GM18498 (cell line): ENCODE measurements at regions not wholly inside any gene's neighbourhood (a gene's known extent, or its start where the extent isn't known, plus 50 kb on each side); places are given as distances from the start of the nearest gene placed in this dataset.
A peak's percentile ranks its signal among the peaks of the same experiment; 100 is the strongest.

Experiments
- ATAC-seq: cut with Tn5 transposase; IDR thresholded peaks from one replicate; pipeline ENCODE4 v1.9.1; 2021; ENCODE audit warnings: mild to moderate bottlenecking, moderate library complexity; ENCODE audit not compliant: unreplicated experiment

GRCh38 chr6:16857969-16858592 lies 96.8 kb upstream of the ATXN1 start:
- no peak for ATAC-seq

- peak; percentile 67 for ATAC-seq
Observed at GRCh38 chr6:16855460-16855859, 94.2 kb upstream of the ATXN1 start.

GRCh38 chr6:16854986-16855385 lies 93.7 kb upstream of the ATXN1 start:
- peak; percentile 85 for ATAC-seq

GRCh38 chr6:16852671-16853070 lies 91.4 kb upstream of the ATXN1 start:
- ATAC-seq: no peak

GRCh38 chr6:16851758-16852157 lies 90.5 kb upstream of the ATXN1 start:
- peak; percentile 38 for ATAC-seq

- no peak for ATAC-seq
Observed at GRCh38 chr6:16851044-16851540, 89.8 kb upstream of the ATXN1 start.

GRCh38 chr6:16850681-16851026 lies 89.4 kb upstream of the ATXN1 start:
- no peak for ATAC-seq

GRCh38 chr6:16849988-16850680 lies 88.9 kb upstream of the ATXN1 start:
- no peak for ATAC-seq

- ATAC-seq: no peak
Observed at GRCh38 chr6:16849280-16849987, 88.2 kb upstream of the ATXN1 start.

GRCh38 chr6:16846399-16846778 lies 85.1 kb upstream of the ATXN1 start:
- no peak for ATAC-seq

GRCh38 chr6:16844183-16844582 lies 82.9 kb upstream of the ATXN1 start:
- ATAC-seq: no peak

GRCh38 chr6:16842676-16843075 lies 81.4 kb upstream of the ATXN1 start:
- ATAC-seq: no peak

- ATAC-seq: no peak
Observed at GRCh38 chr6:16841241-16841640, 80.0 kb upstream of the ATXN1 start.

GRCh38 chr6:16840725-16841124 lies 79.5 kb upstream of the ATXN1 start:
- peak; percentile 40 for ATAC-seq

- ATAC-seq: no peak
Observed at GRCh38 chr6:16840291-16840690, 79.0 kb upstream of the ATXN1 start.

- no peak for ATAC-seq
Observed at GRCh38 chr6:16839631-16840179, 78.4 kb upstream of the ATXN1 start.

GRCh38 chr6:16837217-16837972 lies 76.1 kb upstream of the ATXN1 start:
- ATAC-seq: no peak

- peak; percentile 85 for ATAC-seq
Observed at GRCh38 chr6:16836144-16836981, 75.1 kb upstream of the ATXN1 start.

GRCh38 chr6:16834242-16834641 lies 73.0 kb upstream of the ATXN1 start:
- ATAC-seq: no peak

- no peak for ATAC-seq
Observed at GRCh38 chr6:16832721-16833120, 71.5 kb upstream of the ATXN1 start.
